ENCODE measurements at regions not wholly inside any gene's neighbourhood (a gene's known extent, or its start where the extent isn't known, plus 50 kb on each side); places are given as distances from the start of the nearest gene placed in this dataset.

- no peak overlapping the region for H3K27ac ChIP-seq
- H3K4me3 ChIP-seq: no peak overlapping the region
- DNase-seq (ENCODE audit: low spot score): no peak
- TF ChIP-seq CTCF (IDR thresholded peaks at IDR 0.05): no peak
Observed at GRCh38 chr3:186487819-186488218, 56.4 kb downstream of the CRYGS start.

GRCh38 chr3:186487037-186487436, 57.1 kb downstream of the CRYGS start:
- DNase-seq (ENCODE audit: low spot score): no peak
- TF ChIP-seq CTCF (IDR thresholded peaks at IDR 0.05): no peak
- Histone ChIP-seq H3K27ac (no peak overlapping the region), H3K4me3 (no peak overlapping the region)

- DNase-seq (ENCODE audit: low spot score): no peak
- no peak for TF ChIP-seq CTCF (IDR thresholded peaks at IDR 0.05)
- Histone ChIP-seq H3K27ac (no peak overlapping the region), H3K4me3 (no peak overlapping the region)
Observed at GRCh38 chr3:186483611-186484340, 60.4 kb downstream of the CRYGS start.

GRCh38 chr3:186481526-186481925, 62.7 kb downstream of the CRYGS start:
- DNase-seq (ENCODE audit: low spot score): no peak
- Histone ChIP-seq H3K4me3 (no peak overlapping the region), H3K27ac (no peak overlapping the region)
- no peak for TF ChIP-seq CTCF (IDR thresholded peaks at IDR 0.05)

- no peak for TF ChIP-seq CTCF (IDR thresholded peaks at IDR 0.05)
- H3K4me3 ChIP-seq: no peak overlapping the region
- H3K27ac ChIP-seq: no peak overlapping the region
- DNase-seq (ENCODE audit: low spot score): no peak
Observed at GRCh38 chr3:186477876-186478275, 66.3 kb downstream of the CRYGS start.

- Histone ChIP-seq H3K4me3 (no peak overlapping the region), H3K27ac (no peak overlapping the region)
- TF ChIP-seq CTCF (IDR thresholded peaks at IDR 0.05): no peak
- no peak for DNase-seq (ENCODE audit: low spot score)
Observed at GRCh38 chr3:186477033-186477432, 67.1 kb downstream of the CRYGS start.

- TF ChIP-seq CTCF (IDR thresholded peaks at IDR 0.05): no peak
- no peak for DNase-seq (ENCODE audit: low spot score)
- Histone ChIP-seq H3K27ac (no peak overlapping the region), H3K4me3 (no peak overlapping the region)
Observed at GRCh38 chr3:186476541-186476940, 67.6 kb downstream of the CRYGS start.

All from coronary artery (tissue), 2 donors.